PC-9 (cell line): ENCODE measurements at regions not wholly inside any gene's neighbourhood (a gene's known extent, or its start where the extent isn't known, plus 50 kb on each side); places are given as distances from the start of the nearest gene placed in this dataset.

ENCODE experiments used
- EZH2 ChIP-seq: fragments of 200-600 bp; sonication (generic); IDR thresholded peaks from 2 replicates; pipeline ENCODE4 v1.8.0; 2017; ENCODE audit warnings: antibody characterized with exemption, low read depth
- TF ChIP-seq, protein P1 (sequence below): fragments of 200-600 bp; sonication (generic); conservative IDR thresholded peaks from 2 replicates; pipeline ENCODE4 v1.6.1; 2017; ENCODE audit warnings: mixed run types, antibody characterized with exemption, mild to moderate bottlenecking, moderate library complexity

DNA sequence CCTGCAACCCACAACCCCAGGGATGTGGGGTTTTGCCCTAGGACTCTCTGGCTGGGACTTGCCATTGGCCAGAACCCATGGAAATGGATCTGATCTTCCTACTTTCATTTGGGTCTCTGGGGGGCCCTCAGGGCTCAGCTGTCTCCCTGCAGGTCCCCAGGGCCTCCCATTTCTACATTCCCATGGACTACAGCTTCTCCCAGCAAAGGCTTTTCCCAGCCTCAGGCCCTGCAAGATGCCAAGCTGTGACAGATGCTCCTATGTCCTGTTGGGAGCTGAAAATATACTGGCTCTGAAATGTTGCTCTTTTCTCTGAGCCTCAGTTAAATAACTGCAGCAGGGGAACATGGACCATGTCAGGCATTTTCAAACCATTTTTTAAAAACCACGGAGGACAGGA lies 99.5 kb upstream of the IGSF21 start:
- TF ChIP-seq, protein P1, sequence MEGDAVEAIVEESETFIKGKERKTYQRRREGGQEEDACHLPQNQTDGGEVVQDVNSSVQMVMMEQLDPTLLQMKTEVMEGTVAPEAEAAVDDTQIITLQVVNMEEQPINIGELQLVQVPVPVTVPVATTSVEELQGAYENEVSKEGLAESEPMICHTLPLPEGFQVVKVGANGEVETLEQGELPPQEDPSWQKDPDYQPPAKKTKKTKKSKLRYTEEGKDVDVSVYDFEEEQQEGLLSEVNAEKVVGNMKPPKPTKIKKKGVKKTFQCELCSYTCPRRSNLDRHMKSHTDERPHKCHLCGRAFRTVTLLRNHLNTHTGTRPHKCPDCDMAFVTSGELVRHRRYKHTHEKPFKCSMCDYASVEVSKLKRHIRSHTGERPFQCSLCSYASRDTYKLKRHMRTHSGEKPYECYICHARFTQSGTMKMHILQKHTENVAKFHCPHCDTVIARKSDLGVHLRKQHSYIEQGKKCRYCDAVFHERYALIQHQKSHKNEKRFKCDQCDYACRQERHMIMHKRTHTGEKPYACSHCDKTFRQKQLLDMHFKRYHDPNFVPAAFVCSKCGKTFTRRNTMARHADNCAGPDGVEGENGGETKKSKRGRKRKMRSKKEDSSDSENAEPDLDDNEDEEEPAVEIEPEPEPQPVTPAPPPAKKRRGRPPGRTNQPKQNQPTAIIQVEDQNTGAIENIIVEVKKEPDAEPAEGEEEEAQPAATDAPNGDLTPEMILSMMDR, result no peak
- TF ChIP-seq EZH2, result no peak
